CD4-positive, alpha-beta T cell (primary cell): ENCODE measurements at regions not wholly inside any gene's neighbourhood (a gene's known extent, or its start where the extent isn't known, plus 50 kb on each side); places are given as distances from the start of the nearest gene placed in this dataset.

Source experiments
- ATAC-seq: fragments of 200-7000 bp; cut with Tn5 transposase; one replicate; pipeline ENCODE4 v1.10.0; 2022; ENCODE audit warnings: mild to moderate bottlenecking; ENCODE audit not compliant: poor library complexity
- CTCF ChIA-PET: fragments of 350-600 bp; sonication (Branson Sonifier 250); formaldehyde crosslinking; loops from one replicate; lab custom pipeline; 2021; ENCODE audit warnings: antibody characterized with exemption, inconsistent platforms; lab: Charles Lee
- POLR2A ChIA-PET: fragments of 350-600 bp; sonication (Branson Sonifier 250); formaldehyde crosslinking; loops from one replicate; lab custom pipeline; 2021; ENCODE audit warnings: antibody characterized with exemption, inconsistent platforms; lab: Charles Lee
- DNase-seq, 14 experiments: peaks; one replicate each; pipeline ENCODE4 v3.0.0-alpha.2; 2013 to 2020; ENCODE audit warnings: mixed read lengths in 2 of 14
- H3K27ac ChIP-seq, 2 donors: one replicate each; pipeline versions ENCODE4 v1.5.1 to v1.7.0; 2013; ENCODE audit warnings: low read length in 2 of 2, low read depth in 1 of 2, mild to moderate bottlenecking in 1 of 2
- H3K27me3 ChIP-seq, 2 experiments: 1 replicate in 1 of 2; 2 replicates in 1 of 2; pipeline versions ENCODE4 v1.6.1 to v1.7.0; 2013; ENCODE audit warnings: low read length in 2 of 2, control low read depth in 1 of 2, mild to moderate bottlenecking in 1 of 2, moderate library complexity in 1 of 2; ENCODE audit not compliant: insufficient read depth in 2 of 2, control insufficient read depth in 1 of 2
- H3K36me3 ChIP-seq: one replicate; pipeline ENCODE4 v1.6.1; 2013; ENCODE audit warnings: low read length, control low read depth; ENCODE audit not compliant: insufficient read depth
- H3K4me1 ChIP-seq: one replicate; pipeline ENCODE4 v1.6.1; 2013; ENCODE audit warnings: low read length, control low read depth; ENCODE audit not compliant: insufficient read depth
- H3K4me3 ChIP-seq: one replicate; pipeline ENCODE4 v1.5.1; 2013; ENCODE audit warnings: mild to moderate bottlenecking, low read length, moderate library complexity
- H3K9me3 ChIP-seq, 2 experiments: 1 replicate in 1 of 2; 2 replicates in 1 of 2; pipeline versions ENCODE4 v1.6.1 to v1.7.0; 2013; ENCODE audit warnings: low read length in 2 of 2, mild to moderate bottlenecking in 2 of 2, control low read depth in 1 of 2, moderate library complexity in 1 of 2; ENCODE audit not compliant: control insufficient read depth in 1 of 2, insufficient read depth in 1 of 2
- H3K27ac Mint-ChIP-seq: one replicate; pipeline ENCODE4 v1.8.0; 2020; ENCODE audit warnings: mixed read lengths
- H3K27me3 Mint-ChIP-seq: one replicate; pipeline ENCODE4 v1.8.0; 2021; ENCODE audit warnings: mixed read lengths
- H3K36me3 Mint-ChIP-seq: one replicate; pipeline ENCODE4 v1.8.0; 2021; ENCODE audit warnings: low read depth, mixed read lengths
- H3K4me1 Mint-ChIP-seq: one replicate; pipeline ENCODE4 v1.8.0; 2021; ENCODE audit warnings: low read depth, mixed read lengths
- H3K4me3 Mint-ChIP-seq: one replicate; pipeline ENCODE4 v1.8.0; 2020; ENCODE audit warnings: mild to moderate bottlenecking, mixed read lengths
- H3K9me3 Mint-ChIP-seq: one replicate; pipeline ENCODE4 v1.8.0; 2020; ENCODE audit warnings: mixed read lengths
- CTCF ChIP-seq: fragments of 200-600 bp; IDR thresholded peaks from one replicate; pipeline ENCODE4 v1.8.0; 2022; ENCODE audit warnings: antibody characterized with exemption, mild to moderate bottlenecking
- intact Hi-C, 2 experiments: fragments of 100-400 bp; cut with DNase I in 1 of 2; cut with micrococcal nuclease in 1 of 2; formaldehyde crosslinking; loops; one replicate each; pipeline versions ENCODE4 v1.15.1 to v1.9.0; 2023 to 2025; cut with DNase I, micrococcal nuclease

- intact Hi-C loops: no loop called here
- Mint-ChIP-seq H3K9me3 (peaks cover 13% of the 10 kb centered on the region), H3K4me3 (no peak overlapping the region), H3K4me1 (no peaks in the 10 kb centered on the region), H3K27ac (no peak overlapping the region), H3K36me3 (no peaks in the 10 kb centered on the region), H3K27me3 (no peaks in the 10 kb centered on the region)
- H3K36me3 ChIP-seq: no peaks in the 10 kb centered on the region
- H3K27me3 ChIP-seq: no peaks in the 10 kb centered on the region
- no peaks in the 10 kb centered on the region for H3K4me1 ChIP-seq
- ChIA-PET CTCF (no interaction called here), POLR2A (no interaction called here)
- H3K4me3 ChIP-seq: no peak overlapping the region
- TF ChIP-seq CTCF: no peak
- no peak overlapping the region for H3K27ac ChIP-seq
- DNase-seq: no peak
- ATAC-seq: no peak
- H3K9me3 ChIP-seq: peaks cover 0 to 16% of the 10 kb centered on the region in 2 experiments
These were observed 559.4 kb upstream of the AUTS2 start for GRCh38 chr7:69038915-69039314.

GRCh38 chr7:69042138-69042537 lies 556.1 kb upstream of the AUTS2 start:
- intact Hi-C loops: no loop called here
- H3K4me3 ChIP-seq: no peak overlapping the region
- H3K36me3 Mint-ChIP-seq: no peaks in the 10 kb centered on the region
- DNase-seq: no peak
- peaks cover 3 to 10% of the 10 kb centered on the region in 2 experiments for H3K9me3 ChIP-seq
- peaks cover 13% of the 10 kb centered on the region for H3K9me3 Mint-ChIP-seq
- ChIA-PET POLR2A (no interaction called here), CTCF (no interaction called here)
- H3K4me1 ChIP-seq: no peaks in the 10 kb centered on the region
- TF ChIP-seq CTCF: no peak
- H3K4me3 Mint-ChIP-seq: no peak overlapping the region
- no peaks in the 10 kb centered on the region for H3K27me3 ChIP-seq
- H3K36me3 ChIP-seq: no peaks in the 10 kb centered on the region
- no peaks in the 10 kb centered on the region for H3K27me3 Mint-ChIP-seq
- ATAC-seq: no peak
- H3K27ac ChIP-seq: no peak overlapping the region
- no peaks in the 10 kb centered on the region for H3K4me1 Mint-ChIP-seq
- no peak overlapping the region for H3K27ac Mint-ChIP-seq

- POLR2A ChIA-PET: no interaction called here
- CTCF ChIA-PET: no interaction called here
These were observed 551.0 kb upstream of the AUTS2 start for GRCh38 chr7:69047151-69047754.

More at GRCh38 chr7:69047151-69047754, 551.0 kb upstream of the AUTS2 start:
- no peaks in the 10 kb centered on the region for H3K27me3 ChIP-seq
- H3K9me3 ChIP-seq: peaks cover 3 to 12% of the 10 kb centered on the region in 2 experiments
- no peaks in the 10 kb centered on the region for H3K4me1 ChIP-seq
- H3K4me3 ChIP-seq: no peak overlapping the region
- no peak overlapping the region for H3K27ac ChIP-seq
- no peaks in the 10 kb centered on the region for H3K27me3 Mint-ChIP-seq
- H3K4me3 Mint-ChIP-seq: no peak overlapping the region
- intact Hi-C loops: no loop called here
- H3K36me3 ChIP-seq: no peaks in the 10 kb centered on the region
- no peak for TF ChIP-seq CTCF
- no peaks in the 10 kb centered on the region for H3K36me3 Mint-ChIP-seq
- no peaks in the 10 kb centered on the region for H3K4me1 Mint-ChIP-seq
- no peak for ATAC-seq
- no peak for DNase-seq
- no peak overlapping the region for H3K27ac Mint-ChIP-seq
- H3K9me3 Mint-ChIP-seq: peaks cover 26% of the 10 kb centered on the region
